ENCODE measurements at regions not wholly inside any gene's neighbourhood (a gene's known extent, or its start where the extent isn't known, plus 50 kb on each side); places are given as distances from the start of the nearest gene placed in this dataset.

GRCh38 chr18:66728951-66729350 lies 125.1 kb upstream of the CDH19 start:
- Histone ChIP-seq H3K4me1 (no peaks in the 10 kb centered on the region), H3K9me3 (ENCODE audit: control insufficient read depth, low read length) (no peaks in the 10 kb centered on the region), H3K4me2 (ENCODE audit: low read length) (no peak overlapping the region), H3K79me2 (no peaks in the 10 kb centered on the region), H3K27ac (no peak overlapping the region), H3K36me3 (ENCODE audit: control insufficient read depth, insufficient read depth, low read length) (no peaks in the 10 kb centered on the region), H3K9ac (no peak overlapping the region), H3K27me3 (ENCODE audit: control insufficient read depth, insufficient read depth, low read length) (no peaks in the 10 kb centered on the region), H3K4me3 (ENCODE audit: low read depth, low read length) (no peak overlapping the region), H2AFZ (no peak overlapping the region)
- TF ChIP-seq CTCF (IDR thresholded peaks at IDR 0.05): no peak

- Histone ChIP-seq H3K4me3 (ENCODE audit: low read depth, low read length) (no peak overlapping the region), H3K79me2 (no peaks in the 10 kb centered on the region), H3K4me2 (ENCODE audit: low read length) (no peak overlapping the region), H3K4me1 (no peaks in the 10 kb centered on the region), H3K27ac (no peak overlapping the region), H3K9me3 (ENCODE audit: control insufficient read depth, low read length) (no peaks in the 10 kb centered on the region), H2AFZ (no peak overlapping the region), H3K36me3 (ENCODE audit: control insufficient read depth, insufficient read depth, low read length) (no peaks in the 10 kb centered on the region), H3K27me3 (ENCODE audit: control insufficient read depth, insufficient read depth, low read length) (no peaks in the 10 kb centered on the region), H3K9ac (no peak overlapping the region)
- no peak for TF ChIP-seq CTCF (IDR thresholded peaks at IDR 0.05)
Measured at GRCh38 chr18:66727991-66728390, 124.1 kb upstream of the CDH19 start.

GRCh38 chr18:66724664-66725356 lies 120.9 kb upstream of the CDH19 start:
- Histone ChIP-seq H3K27ac (no peak overlapping the region), H3K4me1 (no peaks in the 10 kb centered on the region), H3K9ac (no peak overlapping the region), H2AFZ (no peak overlapping the region), H3K36me3 (ENCODE audit: control insufficient read depth, insufficient read depth, low read length) (no peaks in the 10 kb centered on the region), H3K4me3 (ENCODE audit: low read depth, low read length) (no peak overlapping the region), H3K4me2 (ENCODE audit: low read length) (no peak overlapping the region), H3K79me2 (no peaks in the 10 kb centered on the region), H3K27me3 (ENCODE audit: control insufficient read depth, insufficient read depth, low read length) (no peaks in the 10 kb centered on the region), H3K9me3 (ENCODE audit: control insufficient read depth, low read length) (no peaks in the 10 kb centered on the region)
- TF ChIP-seq CTCF (IDR thresholded peaks at IDR 0.05): no peak

GRCh38 chr18:66722671-66723070 lies 118.8 kb upstream of the CDH19 start:
- no peak overlapping the region for H3K4me2 ChIP-seq (ENCODE audit: low read length)
- H3K9me3 ChIP-seq (ENCODE audit: control insufficient read depth, low read length): no peaks in the 10 kb centered on the region
- H3K9ac ChIP-seq: no peak overlapping the region
- no peaks in the 10 kb centered on the region for H3K79me2 ChIP-seq
- H3K36me3 ChIP-seq (ENCODE audit: control insufficient read depth, insufficient read depth, low read length): no peaks in the 10 kb centered on the region
- no peaks in the 10 kb centered on the region for H3K4me1 ChIP-seq
- TF ChIP-seq CTCF (IDR thresholded peaks at IDR 0.05): no peak
- no peak overlapping the region for H3K27ac ChIP-seq
- no peak overlapping the region for H3K4me3 ChIP-seq (ENCODE audit: low read depth, low read length)
- no peak overlapping the region for H2AFZ ChIP-seq
- H3K27me3 ChIP-seq (ENCODE audit: control insufficient read depth, insufficient read depth, low read length): no peaks in the 10 kb centered on the region

- TF ChIP-seq CTCF (IDR thresholded peaks at IDR 0.05): no peak
- Histone ChIP-seq H3K79me2 (no peaks in the 10 kb centered on the region), H3K4me1 (no peaks in the 10 kb centered on the region), H3K9ac (no peak overlapping the region), H3K4me3 (ENCODE audit: low read depth, low read length) (no peak overlapping the region), H3K9me3 (ENCODE audit: control insufficient read depth, low read length) (no peaks in the 10 kb centered on the region), H3K27me3 (ENCODE audit: control insufficient read depth, insufficient read depth, low read length) (no peaks in the 10 kb centered on the region), H3K4me2 (ENCODE audit: low read length) (no peak overlapping the region), H3K27ac (no peak overlapping the region), H3K36me3 (ENCODE audit: control insufficient read depth, insufficient read depth, low read length) (no peaks in the 10 kb centered on the region), H2AFZ (no peak overlapping the region)
Measured at GRCh38 chr18:66708646-66709045, 104.8 kb upstream of the CDH19 start.
